ENCODE measurements at regions not wholly inside any gene's neighbourhood (a gene's known extent, or its start where the extent isn't known, plus 50 kb on each side); places are given as distances from the start of the nearest gene placed in this dataset.
A peak's percentile ranks its signal among the peaks of the same experiment; 100 is the strongest.

GRCh38 chr5:87940775-87941174, 327.9 kb downstream of the TMEM161B start:
- Histone ChIP-seq H3K4me3 (no peak overlapping the region), H3K4me1 (ENCODE audit: low read depth) (no peaks in the 10 kb centered on the region), H3K9me3 (no peaks in the 10 kb centered on the region), H3K36me3 (ENCODE audit: low read depth) (no peaks in the 10 kb centered on the region)
- DNase-seq, result no peak
- ATAC-seq, result no peak
- intact Hi-C loops (cut with DNase I, micrococcal nuclease), result no loop called here
- no peak for TF ChIP-seq CTCF (IDR thresholded peaks at IDR 0.05)

GRCh38 chr5:87936667-87937066, 332.0 kb downstream of the TMEM161B start:
- no peak for DNase-seq
- Histone ChIP-seq H3K9me3 (no peaks in the 10 kb centered on the region), H3K36me3 (ENCODE audit: low read depth) (no peaks in the 10 kb centered on the region), H3K4me1 (ENCODE audit: low read depth) (no peaks in the 10 kb centered on the region), H3K4me3 (no peak overlapping the region)
- ATAC-seq, result no peak
- no peak for TF ChIP-seq CTCF (IDR thresholded peaks at IDR 0.05)
- intact Hi-C loops (cut with DNase I, micrococcal nuclease), result no loop called here

- no peaks in the 10 kb centered on the region for H3K4me1 ChIP-seq (ENCODE audit: low read depth)
- DNase-seq (peak in 1 of 3 donors; percentile 33), ATAC-seq (no peak)
- H3K9me3 ChIP-seq, result no peaks in the 10 kb centered on the region
- no peaks in the 10 kb centered on the region for H3K36me3 ChIP-seq (ENCODE audit: low read depth)
- no peak overlapping the region for H3K4me3 ChIP-seq
- intact Hi-C loops (cut with DNase I, micrococcal nuclease), result no loop called here
- TF ChIP-seq CTCF (IDR thresholded peaks at IDR 0.05), result no peak
Measured at GRCh38 chr5:87924436-87924835, 344.2 kb downstream of the TMEM161B start.

GRCh38 chr5:87916320-87916719, 352.3 kb downstream of the TMEM161B start:
- Histone ChIP-seq H3K4me1 (ENCODE audit: low read depth) (no peaks in the 10 kb centered on the region), H3K9me3 (no peaks in the 10 kb centered on the region), H3K36me3 (ENCODE audit: low read depth) (no peaks in the 10 kb centered on the region), H3K4me3 (no peak overlapping the region)
- TF ChIP-seq CTCF (IDR thresholded peaks at IDR 0.05), result no peak
- ATAC-seq (no peak), DNase-seq (no peak)
- intact Hi-C loops (cut with DNase I, micrococcal nuclease), result no loop called here

- ATAC-seq (no peak), DNase-seq (no peak)
- Histone ChIP-seq H3K36me3 (ENCODE audit: low read depth) (no peaks in the 10 kb centered on the region), H3K4me1 (ENCODE audit: low read depth) (no peaks in the 10 kb centered on the region), H3K4me3 (no peak overlapping the region), H3K9me3 (no peaks in the 10 kb centered on the region)
- no peak for TF ChIP-seq CTCF (IDR thresholded peaks at IDR 0.05)
- intact Hi-C loops (cut with DNase I, micrococcal nuclease), result no loop called here
Measured at GRCh38 chr5:87912419-87912818, 356.2 kb downstream of the TMEM161B start.

- intact Hi-C loops (cut with DNase I, micrococcal nuclease), result no loop called here
- ATAC-seq (no peak), DNase-seq (no peak)
- no peaks in the 10 kb centered on the region for H3K36me3 ChIP-seq (ENCODE audit: low read depth)
- no peak for TF ChIP-seq CTCF (IDR thresholded peaks at IDR 0.05)
- H3K9me3 ChIP-seq, result no peaks in the 10 kb centered on the region
- H3K4me3 ChIP-seq, result no peak overlapping the region
- H3K4me1 ChIP-seq (ENCODE audit: low read depth), result no peaks in the 10 kb centered on the region
Measured at GRCh38 chr5:87909382-87909781, 359.3 kb downstream of the TMEM161B start.

Data from mucosa of descending colon (tissue), 3 donors.